Gastrocnemius medialis (tissue), 4 donors: ENCODE measurements at regions not wholly inside any gene's neighbourhood (a gene's known extent, or its start where the extent isn't known, plus 50 kb on each side); places are given as distances from the start of the nearest gene placed in this dataset.

Source experiments
- ATAC-seq, 2 donors: fragments of 150-250 bp; one replicate each; pipeline ENCODE4 v1.9.1; 2016
- DNase-seq, 2 donors: peaks; one replicate each; pipeline ENCODE4 v3.0.0-alpha.2; 2019
- H3K27ac ChIP-seq, 4 donors: fragments of 200-600 bp; sonication (generic); 1 replicate in 1 of 4; 2 replicates in 3 of 4; pipeline ENCODE4 v1.5.1; 2016 to 2018; ENCODE audit warnings: mild to moderate bottlenecking in 2 of 4, moderate library complexity in 1 of 4
- H3K27me3 ChIP-seq, 3 donors: fragments of 200-600 bp; sonication (generic) in 2 of 3; 1 replicate in 1 of 3; 2 replicates in 2 of 3; pipeline versions ENCODE4 v1.5.1 to v1.6.0; 2016 to 2019; ENCODE audit warnings: mild to moderate bottlenecking in 1 of 3, moderate library complexity in 1 of 3
- H3K36me3 ChIP-seq, 2 donors: fragments of 200-600 bp; sonication (generic) in 1 of 2; one replicate each; pipeline ENCODE4 v1.5.1; 2017 to 2018
- H3K4me1 ChIP-seq, 2 donors: fragments of 200-600 bp; sonication (generic) in 1 of 2; one replicate each; pipeline ENCODE4 v1.5.1; 2016 to 2017; ENCODE audit warnings: mild to moderate bottlenecking in 2 of 2
- H3K4me3 ChIP-seq, 4 donors: fragments of 200-600 bp; sonication (generic) in 3 of 4; 1 replicate in 1 of 4; 2 replicates in 3 of 4; pipeline ENCODE4 v1.5.1; 2016 to 2019; ENCODE audit warnings: mild to moderate bottlenecking in 2 of 4
- H3K9me3 ChIP-seq, 3 donors: fragments of 200-600 bp; sonication (generic) in 2 of 3; 1 replicate in 1 of 3; 2 replicates in 2 of 3; pipeline ENCODE4 v1.5.1; 2016 to 2019
- CTCF ChIP-seq, 5 experiments: fragments of 450-650 bp in 3 of 5; fragments of 200-600 bp in 2 of 5; sonication (generic) in 2 of 5; IDR thresholded peaks in 4 of 5; conservative IDR thresholded peaks in 1 of 5; 1 replicate in 4 of 5; 2 replicates in 1 of 5; pipeline ENCODE4 v1.5.1; 2016 to 2019; ENCODE audit warnings: antibody characterized with exemption in 5 of 5, mild to moderate bottlenecking in 3 of 5, moderate library complexity in 3 of 5
- POLR2A ChIP-seq, 2 donors: fragments of 450-650 bp; IDR thresholded peaks; one replicate each; pipeline ENCODE4 v1.6.1; 2017; ENCODE audit warnings: antibody characterized with exemption in 2 of 2, mild to moderate bottlenecking in 2 of 2, moderate library complexity in 2 of 2
- in situ Hi-C, 4 donors: fragments of 200-750 bp; cut with MboI; loops; one replicate each; pipeline versions ENCODE4 v1.15.0 to v1.8.0; 2017; ENCODE audit warnings: low sequenced_read_pairs in 4 of 4
- intact Hi-C: fragments of 100-400 bp; cut with DNase I; formaldehyde crosslinking; loops from one replicate; pipeline ENCODE4 v1.15.1; 2023; ENCODE audit warnings: low total_unique reads

GRCh38 chr10:107618504-107618994 is 454.0 kb upstream of the SORCS1 start:
- Histone ChIP-seq H3K4me3 (no peak overlapping the region), H3K9me3 (no peaks in the 10 kb centered on the region), H3K27me3 (no peaks in the 10 kb centered on the region), H3K27ac (no peak overlapping the region), H3K36me3 (no peaks in the 10 kb centered on the region), H3K4me1 (no peaks in the 10 kb centered on the region)
- intact Hi-C loops (no loop called here), in situ Hi-C loops (no loop called here)
- ATAC-seq, result no peak
- TF ChIP-seq POLR2A (IDR thresholded peaks at IDR 0.05) (no peak), CTCF (IDR thresholded peaks at IDR 0.05 in 4 of 5, conservative IDR thresholded peaks at IDR 0.05 in 1 of 5) (no peak)
- DNase-seq, result no peak

- no peaks in the 10 kb centered on the region for H3K9me3 ChIP-seq
- intact Hi-C loops, result no loop called here
- no peak for DNase-seq
- no peak for ATAC-seq
- in situ Hi-C loops, result no loop called here
- H3K4me3 ChIP-seq, result no peak overlapping the region
- H3K27ac ChIP-seq, result no peak overlapping the region
- H3K36me3 ChIP-seq, result no peaks in the 10 kb centered on the region
- no peaks in the 10 kb centered on the region for H3K27me3 ChIP-seq
- H3K4me1 ChIP-seq, result no peaks in the 10 kb centered on the region
- no peak for TF ChIP-seq POLR2A (IDR thresholded peaks at IDR 0.05)
- TF ChIP-seq CTCF (IDR thresholded peaks at IDR 0.05 in 4 of 5, conservative IDR thresholded peaks at IDR 0.05 in 1 of 5), result no peak
These were observed 452.2 kb upstream of the SORCS1 start for GRCh38 chr10:107616463-107617410.

GRCh38 chr10:107616031-107616430 is 451.5 kb upstream of the SORCS1 start:
- DNase-seq (no peak), ATAC-seq (no peak)
- Histone ChIP-seq H3K36me3 (no peaks in the 10 kb centered on the region), H3K27ac (no peak overlapping the region), H3K27me3 (no peaks in the 10 kb centered on the region), H3K4me1 (no peaks in the 10 kb centered on the region), H3K9me3 (no peaks in the 10 kb centered on the region), H3K4me3 (no peak overlapping the region)
- TF ChIP-seq CTCF (IDR thresholded peaks at IDR 0.05 in 4 of 5, conservative IDR thresholded peaks at IDR 0.05 in 1 of 5), result no peak
- TF ChIP-seq POLR2A (IDR thresholded peaks at IDR 0.05), result no peak
- intact Hi-C loops, result no loop called here
- in situ Hi-C loops, result no loop called here

GRCh38 chr10:107614939-107615685 is 450.6 kb upstream of the SORCS1 start:
- in situ Hi-C loops, result no loop called here
- ATAC-seq, result no peak
- no peaks in the 10 kb centered on the region for H3K9me3 ChIP-seq
- intact Hi-C loops, result no loop called here
- no peak overlapping the region for H3K27ac ChIP-seq
- H3K36me3 ChIP-seq, result no peaks in the 10 kb centered on the region
- no peak overlapping the region for H3K4me3 ChIP-seq
- no peaks in the 10 kb centered on the region for H3K27me3 ChIP-seq
- no peak for DNase-seq
- no peaks in the 10 kb centered on the region for H3K4me1 ChIP-seq
- no peak for TF ChIP-seq CTCF (IDR thresholded peaks at IDR 0.05 in 4 of 5, conservative IDR thresholded peaks at IDR 0.05 in 1 of 5)
- no peak for TF ChIP-seq POLR2A (IDR thresholded peaks at IDR 0.05)
